PC-9 (cell line): ENCODE measurements at regions not wholly inside any gene's neighbourhood (a gene's known extent, or its start where the extent isn't known, plus 50 kb on each side); places are given as distances from the start of the nearest gene placed in this dataset.

Experiments
- BruUV-seq: library from RNA; stranded (reverse); fragments of 400-500 nt; replicated peaks from 2 replicates; lab custom pipeline; 2021; lab: Mats Ljungman, UMichigan
- CTCF ChIA-PET: fragments of 300-600 bp; sonication (Branson Sonifier 250); formaldehyde crosslinking; loops from one replicate; lab custom pipeline; 2022; ENCODE audit warnings: antibody characterized with exemption; lab: Charles Lee
- POLR2A ChIA-PET: fragments of 300-600 bp; sonication (Branson Sonifier 250); formaldehyde crosslinking; loops from one replicate; lab custom pipeline; 2022; ENCODE audit warnings: antibody characterized with exemption; ENCODE audit not compliant: unreplicated experiment; lab: Charles Lee
- DNase-seq, 2 experiments: peaks; one replicate each; pipeline versions ENCODE4 v3.0.0 to v3.0.0-alpha.2; 2015 to 2022; ENCODE audit warnings: mixed read lengths in 1 of 2
- H2AFZ ChIP-seq: fragments of 200-600 bp; sonication (generic); 2 replicates; pipeline ENCODE4 v1.8.1; 2017; ENCODE audit warnings: antibody characterized with exemption
- H3F3A ChIP-seq: fragments of 200-600 bp; sonication (generic); 2 replicates; pipeline ENCODE4 v1.8.1; 2017; ENCODE audit warnings: antibody characterized with exemption, mild to moderate bottlenecking, low read depth; ENCODE audit not compliant: insufficient read depth
- H3K27ac ChIP-seq: fragments of 200-600 bp; sonication (generic); 2 replicates; pipeline ENCODE4 v1.6.1; 2016; ENCODE audit warnings: mixed run types
- H3K27me3 ChIP-seq: fragments of 200-600 bp; sonication (generic); 2 replicates; pipeline ENCODE4 v1.6.1; 2016; ENCODE audit warnings: low read depth, mixed run types; ENCODE audit not compliant: insufficient read depth
- H3K36me3 ChIP-seq: fragments of 200-600 bp; sonication (generic); 2 replicates; pipeline ENCODE4 v1.6.1; 2016; ENCODE audit warnings: low read depth, mixed run types
- H3K4me1 ChIP-seq: fragments of 200-600 bp; sonication (generic); replicated peaks from 2 replicates; pipeline ENCODE4 v1.6.1; 2016; ENCODE audit warnings: mixed run types; ENCODE audit not compliant: insufficient read depth
- H3K4me2 ChIP-seq: fragments of 200-600 bp; sonication (generic); 2 replicates; pipeline ENCODE4 v1.6.1; 2017; ENCODE audit warnings: mixed run types
- H3K4me3 ChIP-seq: fragments of 200-600 bp; sonication (generic); 2 replicates; pipeline ENCODE4 v1.6.1; 2016; ENCODE audit warnings: mixed run types
- H3K79me2 ChIP-seq: fragments of 200-600 bp; sonication (generic); 2 replicates; pipeline ENCODE4 v1.6.1; 2017; ENCODE audit warnings: low read depth, mixed run types
- H3K9me2 ChIP-seq: fragments of 200-600 bp; sonication (generic); 2 replicates; pipeline ENCODE4 v1.8.1; 2017; ENCODE audit warnings: mild to moderate bottlenecking; ENCODE audit not compliant: insufficient read depth
- H3K9me3 ChIP-seq: fragments of 200-600 bp; sonication (generic); 2 replicates; pipeline ENCODE4 v1.8.1; 2016; ENCODE audit warnings: low read depth; ENCODE audit not compliant: insufficient read depth
- H4K20me1 ChIP-seq: fragments of 200-600 bp; sonication (generic); 2 replicates; pipeline ENCODE4 v1.8.1; 2017; ENCODE audit not compliant: insufficient read depth
- EZH2 ChIP-seq: fragments of 200-600 bp; sonication (generic); IDR thresholded peaks from 2 replicates; pipeline ENCODE4 v1.8.0; 2017; ENCODE audit warnings: antibody characterized with exemption, low read depth
- intact Hi-C: fragments of 100-400 bp; cut with micrococcal nuclease; formaldehyde crosslinking; loops from one replicate; pipeline ENCODE4 v1.10.0; 2022; ENCODE audit not compliant: unreplicated experiment
- TF ChIP-seq, protein P1 (sequence below): fragments of 200-600 bp; sonication (generic); conservative IDR thresholded peaks from 2 replicates; pipeline ENCODE4 v1.6.1; 2017; ENCODE audit warnings: mixed run types, antibody characterized with exemption, mild to moderate bottlenecking, moderate library complexity

DNA sequence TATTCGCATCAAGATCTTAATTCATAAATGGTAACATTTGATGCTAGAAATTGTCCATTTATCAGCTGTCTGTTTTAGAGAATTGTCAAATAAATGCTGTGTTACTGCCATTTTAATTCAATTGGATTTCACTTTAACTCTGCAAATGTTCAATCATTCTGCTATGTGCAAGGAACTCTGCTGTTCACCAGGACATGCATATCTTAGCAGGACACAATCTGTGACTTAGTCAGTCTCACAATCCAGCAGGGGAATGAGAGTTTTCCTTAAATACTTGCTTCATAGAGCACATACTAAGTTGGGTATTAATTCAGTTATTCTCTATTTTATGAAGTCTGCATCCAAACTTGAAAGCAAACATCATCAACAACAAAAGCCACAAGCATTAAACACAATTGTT, 488.7 kb upstream of the MEF2C start:
- H3K4me2 ChIP-seq = no peak overlapping the region
- no peaks in the 10 kb centered on the region for H3K4me1 ChIP-seq
- no peaks in the 10 kb centered on the region for H4K20me1 ChIP-seq
- no TSS peak for BruUV-seq
- no peak overlapping the region for H3K27ac ChIP-seq
- 0 out of 2 replicates have a peak, but pooled peaks cover 5% of the 10 kb centered on the region for H3K9me3 ChIP-seq
- H3K36me3 ChIP-seq = no peaks in the 10 kb centered on the region
- TF ChIP-seq EZH2 = no peak
- TF ChIP-seq, protein P1, sequence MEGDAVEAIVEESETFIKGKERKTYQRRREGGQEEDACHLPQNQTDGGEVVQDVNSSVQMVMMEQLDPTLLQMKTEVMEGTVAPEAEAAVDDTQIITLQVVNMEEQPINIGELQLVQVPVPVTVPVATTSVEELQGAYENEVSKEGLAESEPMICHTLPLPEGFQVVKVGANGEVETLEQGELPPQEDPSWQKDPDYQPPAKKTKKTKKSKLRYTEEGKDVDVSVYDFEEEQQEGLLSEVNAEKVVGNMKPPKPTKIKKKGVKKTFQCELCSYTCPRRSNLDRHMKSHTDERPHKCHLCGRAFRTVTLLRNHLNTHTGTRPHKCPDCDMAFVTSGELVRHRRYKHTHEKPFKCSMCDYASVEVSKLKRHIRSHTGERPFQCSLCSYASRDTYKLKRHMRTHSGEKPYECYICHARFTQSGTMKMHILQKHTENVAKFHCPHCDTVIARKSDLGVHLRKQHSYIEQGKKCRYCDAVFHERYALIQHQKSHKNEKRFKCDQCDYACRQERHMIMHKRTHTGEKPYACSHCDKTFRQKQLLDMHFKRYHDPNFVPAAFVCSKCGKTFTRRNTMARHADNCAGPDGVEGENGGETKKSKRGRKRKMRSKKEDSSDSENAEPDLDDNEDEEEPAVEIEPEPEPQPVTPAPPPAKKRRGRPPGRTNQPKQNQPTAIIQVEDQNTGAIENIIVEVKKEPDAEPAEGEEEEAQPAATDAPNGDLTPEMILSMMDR = no peak
- no peak overlapping the region for H3K4me3 ChIP-seq
- H3K9me2 ChIP-seq = 0 out of 2 replicates have a peak, but pooled peaks cover 5% of the 10 kb centered on the region
- no peak for DNase-seq
- ChIA-PET POLR2A (no interaction called here), CTCF (no interaction called here)
- no peaks in the 10 kb centered on the region for H3F3A ChIP-seq
- no peaks in the 10 kb centered on the region for H3K79me2 ChIP-seq
- intact Hi-C loops = no loop called here
- H2AFZ ChIP-seq = no peak overlapping the region
- H3K27me3 ChIP-seq = no peaks in the 10 kb centered on the region

DNA sequence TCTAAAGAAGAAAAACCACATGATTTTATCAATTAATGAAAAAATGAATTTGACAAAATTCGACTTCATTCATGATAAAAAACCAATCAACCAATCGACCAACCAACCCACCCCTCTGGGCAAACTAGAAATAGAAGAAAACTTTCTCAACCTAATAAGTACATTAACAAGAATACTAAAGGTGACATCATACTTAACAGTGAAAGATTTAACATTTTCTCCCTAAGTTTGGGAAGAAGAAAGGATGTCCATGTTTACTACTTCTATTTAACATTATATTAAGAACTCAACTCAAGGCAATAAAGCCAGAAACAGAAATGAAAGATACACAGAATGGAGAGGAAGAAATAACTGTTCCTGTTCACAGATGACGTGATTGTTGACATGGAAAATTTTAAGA, 476.1 kb upstream of the MEF2C start:
- H3K27ac ChIP-seq = no peak overlapping the region
- no peak overlapping the region for H3K4me3 ChIP-seq
- no peak for TF ChIP-seq EZH2
- TF ChIP-seq, protein P1 = no peak
- CTCF ChIA-PET = no interaction called here
- H2AFZ ChIP-seq = no peak overlapping the region
- intact Hi-C loops = no loop called here
- H4K20me1 ChIP-seq = no peaks in the 10 kb centered on the region
- POLR2A ChIA-PET = no interaction called here
- H3F3A ChIP-seq = no peaks in the 10 kb centered on the region
- H3K9me3 ChIP-seq = no peaks in the 10 kb centered on the region
- no peaks in the 10 kb centered on the region for H3K9me2 ChIP-seq
- no peaks in the 10 kb centered on the region for H3K36me3 ChIP-seq
- H3K4me2 ChIP-seq = no peak overlapping the region
- DNase-seq = no peak
- no TSS peak for BruUV-seq
- no peaks in the 10 kb centered on the region for H3K4me1 ChIP-seq
- H3K27me3 ChIP-seq = no peaks in the 10 kb centered on the region
- H3K79me2 ChIP-seq = no peaks in the 10 kb centered on the region

DNA sequence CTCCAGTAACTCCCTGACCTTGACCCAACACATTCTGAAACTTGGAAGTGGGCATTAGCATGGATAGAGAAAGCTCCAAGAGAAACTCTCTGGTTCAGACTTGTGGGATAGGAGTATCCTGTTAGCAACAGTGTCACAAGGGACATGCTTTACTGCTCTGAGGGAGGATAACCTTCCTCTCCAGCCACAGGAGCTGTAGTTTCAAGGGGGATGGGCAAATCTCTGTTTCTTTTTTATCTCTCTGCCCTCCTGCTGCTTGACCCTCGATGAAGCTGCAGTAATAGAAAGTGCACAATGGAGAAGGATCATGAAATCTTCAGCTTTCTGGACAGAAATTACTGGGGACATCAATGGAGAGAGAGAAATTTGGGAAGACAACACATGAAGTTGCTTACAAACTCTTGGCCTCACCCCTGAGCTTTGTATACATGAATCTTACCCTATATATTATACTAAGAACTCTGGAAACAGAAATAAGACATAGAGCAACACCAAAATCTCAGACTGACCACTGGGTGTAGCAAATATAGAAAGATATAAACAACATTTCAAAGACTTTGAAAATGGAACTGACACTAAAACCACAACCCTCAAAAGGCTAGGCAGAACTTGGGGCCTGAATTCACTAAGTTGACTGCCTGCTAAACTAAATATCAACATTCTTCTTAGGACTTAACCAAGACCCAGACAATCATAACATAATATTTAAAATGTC, 471.0 kb upstream of the MEF2C start:
- no peaks in the 10 kb centered on the region for H4K20me1 ChIP-seq
- intact Hi-C loops = no loop called here
- DNase-seq = no peak
- H3K27ac ChIP-seq = no peak overlapping the region
- no peak overlapping the region for H3K4me3 ChIP-seq
- no peaks in the 10 kb centered on the region for H3K36me3 ChIP-seq
- POLR2A ChIA-PET = no interaction called here
- CTCF ChIA-PET = no interaction called here
- no peaks in the 10 kb centered on the region for H3F3A ChIP-seq
- no peaks in the 10 kb centered on the region for H3K9me3 ChIP-seq
- no TSS peak for BruUV-seq
- H3K27me3 ChIP-seq = no peaks in the 10 kb centered on the region
- H3K9me2 ChIP-seq = no peaks in the 10 kb centered on the region
- no peak overlapping the region for H3K4me2 ChIP-seq
- 0 out of 2 replicates have a peak, but pooled peaks cover 4% of the 10 kb centered on the region for H3K4me1 ChIP-seq
- no peak overlapping the region for H2AFZ ChIP-seq
- no peaks in the 10 kb centered on the region for H3K79me2 ChIP-seq
- TF ChIP-seq EZH2 = no peak
- TF ChIP-seq, protein P1 = no peak
